CD4-positive, alpha-beta T cell treated with Interleukin-17A for 1 hour (primary cell): ENCODE measurements at regions not wholly inside any gene's neighbourhood (a gene's known extent, or its start where the extent isn't known, plus 50 kb on each side); places are given as distances from the start of the nearest gene placed in this dataset.
A peak's percentile ranks its signal among the peaks of the same experiment; 100 is the strongest.
"Not testable (repeated sequence)": the region's sequence is repeated elsewhere in the genome, so short reads cannot be mapped to it uniquely, and the experiment has no call there.

Experiments used
- DNase-seq: peaks from one replicate; pipeline ENCODE4 v3.0.0-alpha.2; 2020

GRCh38 chr9:78121488-78121887 is 89.9 kb upstream of the GNAQ start:
- peak; percentile 65 for DNase-seq

GRCh38 chr9:78118742-78119473 is 87.3 kb upstream of the GNAQ start:
- DNase-seq: peak; percentile 54

GRCh38 chr9:78115073-78115472 is 83.5 kb upstream of the GNAQ start:
- peak; percentile 44 for DNase-seq

GRCh38 chr9:78114581-78114980 is 83.0 kb upstream of the GNAQ start:
- DNase-seq: no peak

GRCh38 chr9:78112406-78112805 is 80.8 kb upstream of the GNAQ start:
- no peak for DNase-seq

GRCh38 chr9:78112004-78112403 is 80.4 kb upstream of the GNAQ start:
- no peak for DNase-seq

- no peak for DNase-seq
These were observed 77.5 kb upstream of the GNAQ start for GRCh38 chr9:78109075-78109474.

- peak; percentile 18 for DNase-seq
These were observed 75.0 kb upstream of the GNAQ start for GRCh38 chr9:78106586-78106985.

- DNase-seq: peak; percentile 42
These were observed 72.4 kb upstream of the GNAQ start for GRCh38 chr9:78103971-78104433.

- peak; percentile 12 for DNase-seq
These were observed 69.6 kb upstream of the GNAQ start for GRCh38 chr9:78101247-78101646.

GRCh38 chr9:78097541-78097940 is 65.9 kb upstream of the GNAQ start:
- DNase-seq: peak; percentile 16

- no peak for DNase-seq
These were observed 60.1 kb upstream of the GNAQ start for GRCh38 chr9:78091731-78092130.

GRCh38 chr9:78089111-78089510 is 57.5 kb upstream of the GNAQ start:
- no peak for DNase-seq

GRCh38 chr9:78088190-78088589 is 56.6 kb upstream of the GNAQ start:
- DNase-seq: not testable (repeated sequence)
